Mucosa of rectum (tissue), 2 donors: ENCODE measurements at regions not wholly inside any gene's neighbourhood (a gene's known extent, or its start where the extent isn't known, plus 50 kb on each side); places are given as distances from the start of the nearest gene placed in this dataset.

Source experiments
- H3K27ac ChIP-seq, 2 donors: one replicate each; pipeline ENCODE4 v1.7.0; 2013; ENCODE audit warnings: inconsistent platforms in 2 of 2, low read depth in 2 of 2, low read length in 2 of 2
- H3K27me3 ChIP-seq, 2 donors: one replicate each; pipeline ENCODE4 v1.7.0; 2013; ENCODE audit warnings: low read length in 2 of 2; ENCODE audit not compliant: control insufficient read depth in 2 of 2, insufficient read depth in 2 of 2
- H3K36me3 ChIP-seq, 2 donors: one replicate each; pipeline ENCODE4 v1.7.0; 2013; ENCODE audit warnings: low read length in 2 of 2; ENCODE audit not compliant: control insufficient read depth in 2 of 2, insufficient read depth in 2 of 2
- H3K4me1 ChIP-seq, 2 donors: one replicate each; pipeline ENCODE4 v1.7.0; 2013; ENCODE audit warnings: low read length in 2 of 2, mild to moderate bottlenecking in 1 of 2; ENCODE audit not compliant: control insufficient read depth in 2 of 2, insufficient read depth in 2 of 2
- H3K4me3 ChIP-seq, 2 donors: one replicate each; pipeline ENCODE4 v1.7.0; 2013; ENCODE audit warnings: low read length in 2 of 2
- H3K9ac ChIP-seq, 2 donors: one replicate each; pipeline ENCODE4 v1.7.0; 2013; ENCODE audit warnings: low read length in 2 of 2, low read depth in 1 of 2, mild to moderate bottlenecking in 1 of 2
- H3K9me3 ChIP-seq, 2 donors: one replicate each; pipeline ENCODE4 v1.7.0; 2013; ENCODE audit warnings: low read length in 2 of 2; ENCODE audit not compliant: control insufficient read depth in 2 of 2
- donor health status: healthy.
- donor health status: Normal muscosa, but diverticular disease.

GRCh38 chr22:27543460-27543859 is 258.1 kb downstream of the MN1 start:
- Histone ChIP-seq H3K9ac (no peak overlapping the region), H3K27me3 (no peaks in the 10 kb centered on the region), H3K4me3 (no peak overlapping the region), H3K4me1 (no peaks in the 10 kb centered on the region), H3K36me3 (no peaks in the 10 kb centered on the region), H3K9me3 (no peaks in the 10 kb centered on the region), H3K27ac (no peak overlapping the region)

GRCh38 chr22:27545085-27545484 is 256.5 kb downstream of the MN1 start:
- H3K9ac ChIP-seq = no peak overlapping the region
- H3K4me3 ChIP-seq = no peak overlapping the region
- H3K27ac ChIP-seq = no peak overlapping the region
- no peaks in the 10 kb centered on the region for H3K4me1 ChIP-seq
- no peaks in the 10 kb centered on the region for H3K36me3 ChIP-seq
- no peaks in the 10 kb centered on the region for H3K27me3 ChIP-seq
- no peaks in the 10 kb centered on the region for H3K9me3 ChIP-seq

- H3K27ac ChIP-seq = no peak overlapping the region
- no peak overlapping the region for H3K4me3 ChIP-seq
- no peak overlapping the region for H3K9ac ChIP-seq
- no peaks in the 10 kb centered on the region for H3K4me1 ChIP-seq
- H3K36me3 ChIP-seq = no peaks in the 10 kb centered on the region
- H3K27me3 ChIP-seq = no peaks in the 10 kb centered on the region
- no peaks in the 10 kb centered on the region for H3K9me3 ChIP-seq
Measured at GRCh38 chr22:27546157-27546935, 255.2 kb downstream of the MN1 start.

GRCh38 chr22:27551402-27551801 is 250.2 kb downstream of the MN1 start:
- H3K36me3 ChIP-seq = no peaks in the 10 kb centered on the region
- no peak overlapping the region for H3K9ac ChIP-seq
- H3K27ac ChIP-seq = no peak overlapping the region
- H3K4me1 ChIP-seq = peaks cover 2 to 5% of the 10 kb centered on the region in 2 donors
- no peaks in the 10 kb centered on the region for H3K27me3 ChIP-seq
- H3K9me3 ChIP-seq = no peaks in the 10 kb centered on the region
- no peak overlapping the region for H3K4me3 ChIP-seq

GRCh38 chr22:27552176-27552575 is 249.4 kb downstream of the MN1 start:
- H3K36me3 ChIP-seq = no peaks in the 10 kb centered on the region
- H3K27me3 ChIP-seq = no peaks in the 10 kb centered on the region
- H3K9me3 ChIP-seq = no peaks in the 10 kb centered on the region

GRCh38 chr22:27552863-27553262 is 248.7 kb downstream of the MN1 start:
- H3K27ac ChIP-seq = no peak overlapping the region
- H3K27me3 ChIP-seq = no peaks in the 10 kb centered on the region
- H3K9ac ChIP-seq = no peak overlapping the region
- no peaks in the 10 kb centered on the region for H3K36me3 ChIP-seq
- H3K4me1 ChIP-seq = peaks cover 2 to 5% of the 10 kb centered on the region in 2 donors
- no peaks in the 10 kb centered on the region for H3K9me3 ChIP-seq
- H3K4me3 ChIP-seq = no peak overlapping the region

More at GRCh38 chr22:27552176-27552575, 249.4 kb downstream of the MN1 start:
- H3K9ac ChIP-seq = no peak overlapping the region
- H3K27ac ChIP-seq = no peak overlapping the region
- no peak overlapping the region for H3K4me3 ChIP-seq
- peaks cover 2 to 5% of the 10 kb centered on the region in 2 donors for H3K4me1 ChIP-seq

GRCh38 chr22:27554106-27554811 is 247.3 kb downstream of the MN1 start:
- no peaks in the 10 kb centered on the region for H3K36me3 ChIP-seq
- H3K4me3 ChIP-seq = no peak overlapping the region
- no peak overlapping the region for H3K9ac ChIP-seq
- peaks cover 2 to 5% of the 10 kb centered on the region in 2 donors for H3K4me1 ChIP-seq
- no peak overlapping the region for H3K27ac ChIP-seq
- no peaks in the 10 kb centered on the region for H3K9me3 ChIP-seq
- no peaks in the 10 kb centered on the region for H3K27me3 ChIP-seq

GRCh38 chr22:27554841-27555456 is 246.6 kb downstream of the MN1 start:
- no peak overlapping the region for H3K27ac ChIP-seq
- H3K4me1 ChIP-seq = peaks cover 2 to 5% of the 10 kb centered on the region in 2 donors
- H3K9me3 ChIP-seq = no peaks in the 10 kb centered on the region
- no peaks in the 10 kb centered on the region for H3K27me3 ChIP-seq
- H3K36me3 ChIP-seq = no peaks in the 10 kb centered on the region
- no peak overlapping the region for H3K4me3 ChIP-seq
- no peak overlapping the region for H3K9ac ChIP-seq

GRCh38 chr22:27556371-27556770 is 245.2 kb downstream of the MN1 start:
- Histone ChIP-seq H3K36me3 (no peaks in the 10 kb centered on the region), H3K4me3 (no peak overlapping the region), H3K9me3 (no peaks in the 10 kb centered on the region), H3K9ac (no peak overlapping the region), H3K4me1 (peaks cover 2 to 5% of the 10 kb centered on the region in 2 donors), H3K27ac (no peak overlapping the region), H3K27me3 (no peaks in the 10 kb centered on the region)
